RWPE1 (cell line): ENCODE measurements at regions not wholly inside any gene's neighbourhood (a gene's known extent, or its start where the extent isn't known, plus 50 kb on each side); places are given as distances from the start of the nearest gene placed in this dataset.

Experiments
- CTCF ChIA-PET: fragments of 350-600 bp; sonication (Branson Sonifier 250); formaldehyde crosslinking; extraction: SDS; loops from one replicate; lab custom pipeline; 2021; lab: Yijun Ruan, JAX
- POLR2A ChIA-PET: fragments of 400-600 bp; formaldehyde crosslinking; extraction: SDS; loops from one replicate; lab custom pipeline; 2020; ENCODE audit warnings: antibody characterized with exemption; ENCODE audit not compliant: low non-redundant PET; lab: Yijun Ruan, JAX
- DNase-seq: peaks from one replicate; pipeline ENCODE4 v3.0.0; 2012; ENCODE audit warnings: low spot score
- H3K27ac ChIP-seq: fragments of 450-650 bp; 2 replicates; pipeline ENCODE4 v1.5.1; 2017
- TF ChIP-seq, protein P1 (sequence below): fragments of 450-650 bp; conservative IDR thresholded peaks from 2 replicates; pipeline ENCODE4 v1.5.1; 2017; ENCODE audit warnings: low read depth, mild to moderate bottlenecking

DNA sequence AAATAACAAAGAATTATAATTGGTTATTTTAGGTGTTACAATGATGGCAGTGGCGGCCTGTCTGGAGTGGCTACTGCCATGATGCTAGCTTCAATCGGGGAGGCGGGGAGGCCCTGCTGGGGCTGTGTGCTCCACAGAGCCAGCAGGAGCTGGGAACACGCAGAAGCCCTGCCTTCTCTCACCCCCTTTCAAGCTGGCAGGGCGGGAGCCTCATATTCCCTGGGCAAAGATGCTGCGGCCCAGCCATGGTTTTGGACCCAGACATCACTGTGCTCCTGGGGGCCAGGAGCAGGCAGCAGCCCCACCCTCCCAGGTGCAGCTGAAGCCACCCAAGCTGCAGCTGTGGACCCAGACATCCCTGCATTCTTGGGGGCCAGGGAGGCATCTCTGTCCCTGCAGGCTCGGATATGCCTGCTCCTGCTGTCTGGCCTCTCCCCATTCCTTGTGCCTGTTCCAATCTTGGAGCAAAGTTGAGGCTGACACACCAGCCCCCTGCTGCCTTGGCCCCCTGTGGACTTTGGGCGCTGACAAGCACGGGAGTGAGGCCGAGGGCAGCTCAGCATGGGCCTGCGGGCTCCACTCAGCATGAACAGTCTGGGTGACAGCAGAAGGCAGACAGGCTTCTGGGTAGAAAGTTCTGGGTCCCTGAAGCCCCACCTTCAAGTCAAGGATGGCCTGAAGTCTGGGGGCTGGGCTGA, 263.1 kb upstream of the HTR2A start:
- ChIA-PET CTCF (interaction anchor here (0.5 kb wide), 1 partner anchor 27 kb away, joined by 3 read pairs; no protein-coding TSS in a partner anchor), POLR2A (no interaction called here)
- TF ChIP-seq, protein P1, sequence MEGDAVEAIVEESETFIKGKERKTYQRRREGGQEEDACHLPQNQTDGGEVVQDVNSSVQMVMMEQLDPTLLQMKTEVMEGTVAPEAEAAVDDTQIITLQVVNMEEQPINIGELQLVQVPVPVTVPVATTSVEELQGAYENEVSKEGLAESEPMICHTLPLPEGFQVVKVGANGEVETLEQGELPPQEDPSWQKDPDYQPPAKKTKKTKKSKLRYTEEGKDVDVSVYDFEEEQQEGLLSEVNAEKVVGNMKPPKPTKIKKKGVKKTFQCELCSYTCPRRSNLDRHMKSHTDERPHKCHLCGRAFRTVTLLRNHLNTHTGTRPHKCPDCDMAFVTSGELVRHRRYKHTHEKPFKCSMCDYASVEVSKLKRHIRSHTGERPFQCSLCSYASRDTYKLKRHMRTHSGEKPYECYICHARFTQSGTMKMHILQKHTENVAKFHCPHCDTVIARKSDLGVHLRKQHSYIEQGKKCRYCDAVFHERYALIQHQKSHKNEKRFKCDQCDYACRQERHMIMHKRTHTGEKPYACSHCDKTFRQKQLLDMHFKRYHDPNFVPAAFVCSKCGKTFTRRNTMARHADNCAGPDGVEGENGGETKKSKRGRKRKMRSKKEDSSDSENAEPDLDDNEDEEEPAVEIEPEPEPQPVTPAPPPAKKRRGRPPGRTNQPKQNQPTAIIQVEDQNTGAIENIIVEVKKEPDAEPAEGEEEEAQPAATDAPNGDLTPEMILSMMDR, result no peak
- DNase-seq, result no peak
- no peak overlapping the region for H3K27ac ChIP-seq

DNA sequence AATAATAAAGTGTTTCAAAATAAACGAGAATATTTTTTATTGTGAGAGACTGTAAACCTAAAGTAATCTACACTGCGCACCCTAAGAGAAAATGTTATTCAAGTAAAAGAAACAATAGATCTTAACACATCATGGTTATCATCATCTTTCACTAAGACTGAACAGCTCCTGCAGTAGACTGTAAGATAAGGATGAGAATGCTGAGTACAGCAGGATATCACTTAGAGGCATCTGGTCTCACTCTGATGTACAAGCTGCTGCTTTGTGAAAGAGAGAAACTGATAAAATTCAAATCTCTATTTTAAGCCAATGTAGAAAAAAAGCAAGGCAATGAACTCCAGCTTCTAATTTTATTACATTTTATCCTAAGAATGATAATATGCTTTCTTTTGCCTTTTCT, 261.7 kb upstream of the HTR2A start:
- H3K27ac ChIP-seq, result no peak overlapping the region
- ChIA-PET POLR2A (interaction anchor here (0.6 kb wide), 1 partner anchor 132 kb away, joined by 3 read pairs; no protein-coding TSS in a partner anchor), CTCF (no interaction called here)
- TF ChIP-seq, protein P1, result no peak
- DNase-seq, result no peak

DNA sequence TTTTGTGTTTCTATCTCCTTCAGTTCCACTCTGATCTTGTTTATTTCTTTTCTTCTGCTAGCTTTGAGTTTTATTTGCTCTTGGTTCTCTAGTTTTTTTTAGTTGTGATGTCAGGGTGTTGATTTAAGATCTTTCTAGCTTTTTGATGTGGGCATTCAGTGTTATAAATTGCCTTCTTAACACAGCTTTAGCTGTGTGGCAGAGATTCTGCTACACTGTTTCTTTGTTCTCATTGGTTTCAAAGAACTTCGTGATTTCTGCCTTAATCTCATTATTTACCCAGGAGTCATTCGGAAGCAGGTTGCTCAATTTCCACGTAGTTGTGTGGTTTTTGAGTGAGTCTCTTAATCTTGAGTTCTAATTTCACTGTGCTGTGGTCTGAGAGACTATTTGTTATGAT, 251.7 kb upstream of the HTR2A start:
- no peak overlapping the region for H3K27ac ChIP-seq
- DNase-seq, result no peak
- ChIA-PET CTCF (interaction anchor here (0.6 kb wide), 1 partner anchor 86 kb away, joined by 3 read pairs; no protein-coding TSS in a partner anchor), POLR2A (no interaction called here)
- TF ChIP-seq, protein P1, result no peak

DNA sequence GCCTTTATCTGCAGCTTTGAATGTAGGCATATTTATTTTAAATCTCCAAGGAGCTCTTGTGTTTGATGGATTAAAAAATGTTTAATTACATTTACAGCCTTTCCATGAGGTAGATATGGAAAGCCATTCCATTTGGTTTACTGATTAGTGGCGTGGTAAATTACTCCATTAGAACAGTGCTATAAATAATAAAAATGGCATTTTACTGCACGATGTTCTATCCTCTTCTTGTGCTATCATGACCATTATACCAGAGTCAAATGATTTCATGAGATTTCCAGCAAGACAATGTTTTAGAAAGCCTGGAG, 250.9 kb upstream of the HTR2A start:
- POLR2A ChIA-PET, result no interaction called here
- CTCF ChIA-PET, result no interaction called here
- no peak overlapping the region for H3K27ac ChIP-seq
- DNase-seq, result no peak
- TF ChIP-seq, protein P1, result no peak

DNA sequence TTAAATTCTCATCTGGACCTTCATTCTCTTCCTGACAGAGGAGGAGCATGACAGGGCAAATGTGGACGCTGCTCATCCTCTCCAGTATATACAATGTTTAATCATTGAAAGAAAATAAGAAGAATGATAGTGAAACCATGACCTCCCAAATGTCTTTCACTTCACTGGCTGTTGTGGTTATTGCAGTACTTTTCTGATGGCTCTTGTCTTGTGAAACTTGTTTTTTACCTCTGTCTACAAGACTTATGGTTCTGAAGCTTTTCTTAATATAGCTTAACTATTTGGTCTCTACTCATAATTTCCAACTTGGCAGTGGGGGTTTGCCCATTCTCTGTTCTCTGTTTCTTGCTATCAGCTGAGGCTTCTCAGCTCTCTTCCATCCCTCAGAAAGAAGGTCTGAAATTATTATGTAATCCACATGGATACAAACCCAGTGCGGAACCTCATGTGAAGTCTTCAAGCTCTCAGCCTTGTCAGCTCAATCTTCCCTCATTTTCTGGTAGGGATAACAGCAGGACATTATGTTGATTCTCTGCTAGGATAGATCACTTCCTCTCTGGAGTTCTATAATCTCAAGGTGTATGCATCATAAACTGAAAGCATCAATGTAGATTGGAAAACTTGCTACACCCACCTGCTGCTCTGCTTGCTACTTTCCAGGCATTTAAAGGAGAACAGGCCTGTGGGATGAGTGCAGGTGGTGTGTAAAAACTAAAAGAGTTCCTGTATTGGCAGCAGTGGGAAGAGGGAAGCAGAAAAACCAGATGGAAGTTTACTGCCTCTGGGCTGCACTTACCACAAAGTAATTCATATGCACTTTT, 250.3 kb upstream of the HTR2A start:
- TF ChIP-seq, protein P1, result no peak
- no peak for DNase-seq
- ChIA-PET CTCF (no interaction called here), POLR2A (no interaction called here)
- no peak overlapping the region for H3K27ac ChIP-seq

DNA sequence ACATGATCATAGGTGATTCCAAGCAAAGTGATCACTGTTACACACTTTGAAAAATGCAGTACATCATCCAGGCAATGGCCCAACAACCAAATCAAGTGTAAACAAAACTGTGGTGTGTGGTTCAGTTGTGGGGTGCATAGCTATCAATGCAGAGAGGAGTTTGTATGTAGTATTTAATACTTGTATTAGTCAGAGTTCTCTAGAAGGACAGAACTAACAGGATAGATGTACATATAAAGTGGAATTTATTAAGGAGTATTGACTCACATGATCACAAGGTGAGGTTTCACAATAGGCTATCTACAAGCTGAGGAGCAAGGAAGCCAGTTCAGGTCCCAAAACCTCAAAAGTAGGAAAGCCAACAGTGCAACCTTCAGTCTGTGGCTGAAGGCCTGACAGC, 249.3 kb upstream of the HTR2A start:
- ChIA-PET CTCF (no interaction called here), POLR2A (no interaction called here)
- DNase-seq, result no peak
- no peak overlapping the region for H3K27ac ChIP-seq
- TF ChIP-seq, protein P1, result no peak
